Activated CD4-positive, alpha-beta T cell treated with anti-CD3 and anti-CD28 coated beads for 48 hours (primary cell): ENCODE measurements at regions not wholly inside any gene's neighbourhood (a gene's known extent, or its start where the extent isn't known, plus 50 kb on each side); places are given as distances from the start of the nearest gene placed in this dataset.
"Not testable (repeated sequence)": the region's sequence is repeated elsewhere in the genome, so short reads cannot be mapped to it uniquely, and the experiment has no call there.

Experiments used
- DNase-seq: peaks from one replicate; pipeline ENCODE4 v3.0.0-alpha.2; 2020

- no peak for DNase-seq
Measured at GRCh38 chr22:44650806-44651205, 51.2 kb upstream of the PRR5 start.

- DNase-seq = no peak
Measured at GRCh38 chr22:44648821-44649565, 53.0 kb upstream of the PRR5 start.

- no peak for DNase-seq
Measured at GRCh38 chr22:44648085-44648820, 53.8 kb upstream of the PRR5 start.

- DNase-seq = no peak
Measured at GRCh38 chr22:44647141-44647540, 54.9 kb upstream of the PRR5 start.

GRCh38 chr22:44646668-44647067, 55.3 kb upstream of the PRR5 start:
- no peak for DNase-seq

GRCh38 chr22:44646141-44646540, 55.9 kb upstream of the PRR5 start:
- DNase-seq = no peak

- no peak for DNase-seq
Measured at GRCh38 chr22:44645531-44645930, 56.5 kb upstream of the PRR5 start.

- DNase-seq = no peak
Measured at GRCh38 chr22:44645083-44645482, 56.9 kb upstream of the PRR5 start.

GRCh38 chr22:44643526-44644101, 58.4 kb upstream of the PRR5 start:
- not testable (repeated sequence) for DNase-seq

- DNase-seq = no peak
Measured at GRCh38 chr22:44642096-44642644, 59.8 kb upstream of the PRR5 start.

GRCh38 chr22:44640618-44641155, 61.3 kb upstream of the PRR5 start:
- no peak for DNase-seq

- no peak for DNase-seq
Measured at GRCh38 chr22:44639891-44640617, 62.0 kb upstream of the PRR5 start.

- no peak for DNase-seq
Measured at GRCh38 chr22:44638971-44639760, 62.8 kb upstream of the PRR5 start.

- not testable (repeated sequence) for DNase-seq
Measured at GRCh38 chr22:44636502-44637206, 65.3 kb upstream of the PRR5 start.

- not testable (repeated sequence) for DNase-seq
Measured at GRCh38 chr22:44635567-44635966, 66.4 kb upstream of the PRR5 start.

- DNase-seq = no peak
Measured at GRCh38 chr22:44634426-44635321, 67.3 kb upstream of the PRR5 start.

GRCh38 chr22:44633647-44634046, 68.4 kb upstream of the PRR5 start:
- no peak for DNase-seq

GRCh38 chr22:44632541-44633396, 69.2 kb upstream of the PRR5 start:
- DNase-seq = no peak

- no peak for DNase-seq
Measured at GRCh38 chr22:44630826-44631225, 71.2 kb upstream of the PRR5 start.
